Left lung (tissue), 4 donors: ENCODE measurements at regions not wholly inside any gene's neighbourhood (a gene's known extent, or its start where the extent isn't known, plus 50 kb on each side); places are given as distances from the start of the nearest gene placed in this dataset.

ENCODE experiments used
- ATAC-seq: fragments of 200-7000 bp; cut with Tn5 transposase; one replicate; pipeline ENCODE4 v1.9.1; 2020; ENCODE audit warnings: moderate library complexity
- DNase-seq, 4 donors: peaks; one replicate each; pipeline ENCODE4 v3.0.0-alpha.2; 2013 to 2020
- H3K27ac ChIP-seq, 2 donors: fragments of 200-600 bp; sonication (generic) in 1 of 2; one replicate each; pipeline versions ENCODE4 v1.5.0 to v1.8.0; 2020 to 2021
- H3K27me3 ChIP-seq, 2 donors: fragments of 200-600 bp; sonication (generic) in 1 of 2; one replicate each; pipeline versions ENCODE4 v1.5.0 to v1.8.0; 2020 to 2021
- H3K36me3 ChIP-seq, 2 donors: fragments of 200-600 bp; sonication (generic) in 1 of 2; one replicate each; pipeline versions ENCODE4 v1.5.0 to v1.8.0; 2020 to 2021
- H3K4me1 ChIP-seq, 2 donors: fragments of 200-600 bp; one replicate each; pipeline ENCODE4 v1.8.0; 2021
- H3K4me3 ChIP-seq, 2 donors: fragments of 200-600 bp; sonication (generic) in 1 of 2; one replicate each; pipeline versions ENCODE4 v1.5.0 to v1.8.0; 2020 to 2021; ENCODE audit warnings: mild to moderate bottlenecking in 1 of 2
- H3K9me3 ChIP-seq, 2 donors: fragments of 200-600 bp; sonication (generic) in 1 of 2; one replicate each; pipeline versions ENCODE4 v1.5.0 to v1.8.0; 2020 to 2021
- intact Hi-C, 2 donors: fragments of 100-400 bp; cut with DNase I; formaldehyde crosslinking; loops; one replicate each; pipeline versions ENCODE4 v1.11.2 to v1.14.2; 2022
- TF ChIP-seq, protein P1 (sequence below), 2 donors: fragments of 200-600 bp; sonication (generic) in 1 of 2; IDR thresholded peaks; one replicate each; pipeline versions ENCODE4 v1.5.0 to v1.8.0; 2021; ENCODE audit warnings: antibody characterized with exemption in 2 of 2
- donor health status: DM: no; HTN: yes; CAD: no.
- donor health status: DM: no; HTN: no; CAD: no.

- H3K36me3 ChIP-seq = no peaks in the 10 kb centered on the region
- no peak overlapping the region for H3K27ac ChIP-seq
- DNase-seq = no peak
- H3K27me3 ChIP-seq = peaks cover 0 to 9% of the 10 kb centered on the region in 2 donors
- H3K4me1 ChIP-seq = no peaks in the 10 kb centered on the region
- TF ChIP-seq, protein P1, sequence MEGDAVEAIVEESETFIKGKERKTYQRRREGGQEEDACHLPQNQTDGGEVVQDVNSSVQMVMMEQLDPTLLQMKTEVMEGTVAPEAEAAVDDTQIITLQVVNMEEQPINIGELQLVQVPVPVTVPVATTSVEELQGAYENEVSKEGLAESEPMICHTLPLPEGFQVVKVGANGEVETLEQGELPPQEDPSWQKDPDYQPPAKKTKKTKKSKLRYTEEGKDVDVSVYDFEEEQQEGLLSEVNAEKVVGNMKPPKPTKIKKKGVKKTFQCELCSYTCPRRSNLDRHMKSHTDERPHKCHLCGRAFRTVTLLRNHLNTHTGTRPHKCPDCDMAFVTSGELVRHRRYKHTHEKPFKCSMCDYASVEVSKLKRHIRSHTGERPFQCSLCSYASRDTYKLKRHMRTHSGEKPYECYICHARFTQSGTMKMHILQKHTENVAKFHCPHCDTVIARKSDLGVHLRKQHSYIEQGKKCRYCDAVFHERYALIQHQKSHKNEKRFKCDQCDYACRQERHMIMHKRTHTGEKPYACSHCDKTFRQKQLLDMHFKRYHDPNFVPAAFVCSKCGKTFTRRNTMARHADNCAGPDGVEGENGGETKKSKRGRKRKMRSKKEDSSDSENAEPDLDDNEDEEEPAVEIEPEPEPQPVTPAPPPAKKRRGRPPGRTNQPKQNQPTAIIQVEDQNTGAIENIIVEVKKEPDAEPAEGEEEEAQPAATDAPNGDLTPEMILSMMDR (IDR thresholded peaks at IDR 0.05) = no peak
- H3K9me3 ChIP-seq = no peaks in the 10 kb centered on the region
- no peak overlapping the region for H3K4me3 ChIP-seq
- no peak for ATAC-seq
- intact Hi-C loops = no loop called here
Observed at GRCh38 chr22:26887916-26888315, 230.5 kb downstream of the MIAT start.

GRCh38 chr22:26888887-26889286, 231.5 kb downstream of the MIAT start:
- H3K9me3 ChIP-seq = no peaks in the 10 kb centered on the region
- intact Hi-C loops = no loop called here
- no peak overlapping the region for H3K27ac ChIP-seq
- ATAC-seq (no peak), DNase-seq (no peak)
- H3K36me3 ChIP-seq = no peaks in the 10 kb centered on the region
- TF ChIP-seq, protein P1 (IDR thresholded peaks at IDR 0.05) = no peak
- H3K4me3 ChIP-seq = no peak overlapping the region
- H3K27me3 ChIP-seq = peaks cover 0 to 10% of the 10 kb centered on the region in 2 donors
- H3K4me1 ChIP-seq = no peaks in the 10 kb centered on the region

DNA sequence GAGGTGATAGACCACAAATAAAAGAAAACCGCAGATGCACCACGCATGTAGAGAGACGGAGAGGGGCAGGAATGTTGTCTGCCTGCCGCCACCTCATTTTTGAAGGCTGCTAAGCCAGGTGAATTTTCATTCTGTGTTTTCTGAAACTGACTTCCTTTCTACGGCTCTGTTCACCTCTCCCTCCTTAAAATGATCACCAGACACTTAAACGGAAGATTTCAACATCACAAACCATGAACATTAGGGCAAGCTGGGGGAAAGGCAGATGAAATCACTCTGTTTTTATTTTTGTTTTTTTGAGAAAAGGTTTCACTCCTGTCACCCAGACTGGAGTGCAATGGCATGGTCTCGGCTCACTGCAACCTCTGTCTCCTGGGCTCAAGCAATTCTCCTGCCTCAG, 232.4 kb downstream of the MIAT start:
- DNase-seq = no peak
- intact Hi-C loops = no loop called here
- Histone ChIP-seq H3K27ac (no peak overlapping the region), H3K4me3 (no peak overlapping the region), H3K9me3 (no peaks in the 10 kb centered on the region), H3K36me3 (no peaks in the 10 kb centered on the region), H3K27me3 (peaks cover 0 to 10% of the 10 kb centered on the region in 2 donors), H3K4me1 (peaks cover 0 to 4% of the 10 kb centered on the region in 2 donors)
- no peak for ATAC-seq
- TF ChIP-seq, protein P1 (IDR thresholded peaks at IDR 0.05) = no peak

- Histone ChIP-seq H3K27ac (no peak overlapping the region), H3K4me3 (no peak overlapping the region), H3K4me1 (peaks cover 0 to 4% of the 10 kb centered on the region in 2 donors), H3K36me3 (no peaks in the 10 kb centered on the region), H3K27me3 (peaks cover 0 to 10% of the 10 kb centered on the region in 2 donors), H3K9me3 (no peaks in the 10 kb centered on the region)
- TF ChIP-seq, protein P1 (IDR thresholded peaks at IDR 0.05) = no peak
- ATAC-seq (no peak), DNase-seq (no peak)
- intact Hi-C loops = no loop called here
Observed at GRCh38 chr22:26890870-26891269, 233.5 kb downstream of the MIAT start.

DNA sequence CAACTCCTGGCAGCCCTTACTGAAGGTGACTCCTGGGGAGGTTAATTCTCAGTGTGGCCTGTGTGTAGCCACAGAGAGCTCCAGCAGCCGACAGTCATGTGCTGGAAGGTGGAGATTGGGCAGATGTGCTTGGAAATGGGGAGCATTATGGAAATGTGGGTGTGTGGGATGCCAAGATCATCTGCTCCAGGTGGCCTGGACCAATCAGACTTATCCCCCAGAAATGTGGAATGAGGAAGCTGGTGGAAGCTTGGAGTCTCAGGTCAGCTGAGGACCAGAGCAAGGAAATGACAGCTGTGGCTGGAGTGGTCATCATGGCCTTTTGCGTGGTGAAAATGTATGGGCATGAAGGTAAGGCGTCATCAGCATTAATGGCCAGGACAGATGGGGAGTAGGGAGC, 234.0 kb downstream of the MIAT start:
- peaks cover 0 to 4% of the 10 kb centered on the region in 2 donors for H3K4me1 ChIP-seq
- no peaks in the 10 kb centered on the region for H3K36me3 ChIP-seq
- H3K27ac ChIP-seq = no peak overlapping the region
- no peak overlapping the region for H3K4me3 ChIP-seq
- ATAC-seq (no peak), DNase-seq (no peak)
- TF ChIP-seq, protein P1 (IDR thresholded peaks at IDR 0.05) = no peak
- intact Hi-C loops = no loop called here
- peaks cover 0 to 10% of the 10 kb centered on the region in 2 donors for H3K27me3 ChIP-seq
- H3K9me3 ChIP-seq = no peaks in the 10 kb centered on the region
